HG03159 (cell line): ENCODE measurements at regions not wholly inside any gene's neighbourhood (a gene's known extent, or its start where the extent isn't known, plus 50 kb on each side); places are given as distances from the start of the nearest gene placed in this dataset.

Experiments used
- ATAC-seq: cut with Tn5 transposase; IDR thresholded peaks from one replicate; pipeline ENCODE4 v1.9.1; 2021; ENCODE audit warnings: mild to moderate bottlenecking, moderate library complexity; ENCODE audit not compliant: unreplicated experiment

GRCh38 chr3:18008706-18009368 is 266.4 kb upstream of the TBC1D5 start:
- no peak for ATAC-seq

- no peak for ATAC-seq
Measured at GRCh38 chr3:18007980-18008379, 265.5 kb upstream of the TBC1D5 start.

- no peak for ATAC-seq
Measured at GRCh38 chr3:17995769-17996168, 253.3 kb upstream of the TBC1D5 start.

- ATAC-seq = no peak
Measured at GRCh38 chr3:17994167-17994566, 251.7 kb upstream of the TBC1D5 start.

- no peak for ATAC-seq
Measured at GRCh38 chr3:17990390-17990789, 248.0 kb upstream of the TBC1D5 start.

- ATAC-seq = no peak
Measured at GRCh38 chr3:17986348-17986816, 244.0 kb upstream of the TBC1D5 start.

- no peak for ATAC-seq
Measured at GRCh38 chr3:17985658-17986347, 243.4 kb upstream of the TBC1D5 start.

GRCh38 chr3:17983106-17983505 is 240.7 kb upstream of the TBC1D5 start:
- no peak for ATAC-seq

GRCh38 chr3:17982211-17982880 is 239.9 kb upstream of the TBC1D5 start:
- no peak for ATAC-seq

- ATAC-seq = no peak
Measured at GRCh38 chr3:17980863-17981262, 238.4 kb upstream of the TBC1D5 start.

GRCh38 chr3:17979911-17980310 is 237.5 kb upstream of the TBC1D5 start:
- no peak for ATAC-seq

GRCh38 chr3:17979252-17979651 is 236.8 kb upstream of the TBC1D5 start:
- ATAC-seq = no peak

- no peak for ATAC-seq
Measured at GRCh38 chr3:17974206-17974841, 231.9 kb upstream of the TBC1D5 start.

- ATAC-seq = no peak
Measured at GRCh38 chr3:17972959-17973906, 230.8 kb upstream of the TBC1D5 start.

- ATAC-seq = no peak
Measured at GRCh38 chr3:17972476-17972875, 230.0 kb upstream of the TBC1D5 start.

- no peak for ATAC-seq
Measured at GRCh38 chr3:17972030-17972429, 229.6 kb upstream of the TBC1D5 start.

GRCh38 chr3:17969985-17970568 is 227.6 kb upstream of the TBC1D5 start:
- no peak for ATAC-seq

GRCh38 chr3:17969244-17969643 is 226.8 kb upstream of the TBC1D5 start:
- ATAC-seq = no peak

- ATAC-seq = no peak
Measured at GRCh38 chr3:17967953-17968607, 225.6 kb upstream of the TBC1D5 start.

- ATAC-seq = no peak
Measured at GRCh38 chr3:17967111-17967510, 224.7 kb upstream of the TBC1D5 start.
